ENCODE measurements at regions not wholly inside any gene's neighbourhood (a gene's known extent, or its start where the extent isn't known, plus 50 kb on each side); places are given as distances from the start of the nearest gene placed in this dataset.

- DNase-seq (no peak), ATAC-seq (no peak)
- intact Hi-C loops (cut with DNase I) = no loop called here
- no peaks in the 10 kb centered on the region for H3K9me3 ChIP-seq
- TF ChIP-seq CTCF (IDR thresholded peaks at IDR 0.05) = no peak
- H3K36me3 ChIP-seq = no peaks in the 10 kb centered on the region
- no peaks in the 10 kb centered on the region for H3K27me3 ChIP-seq (ENCODE audit: low read depth)
- H3K4me3 ChIP-seq = no peak overlapping the region
- no peak overlapping the region for H3K27ac ChIP-seq
- H3K4me1 ChIP-seq = no peaks in the 10 kb centered on the region
These were observed 150.0 kb upstream of the GDNF start for GRCh38 chr5:37989884-37990283.

GRCh38 chr5:37988454-37989046, 148.7 kb upstream of the GDNF start:
- no peaks in the 10 kb centered on the region for H3K4me1 ChIP-seq
- no peak for TF ChIP-seq CTCF (IDR thresholded peaks at IDR 0.05)
- no peak for ATAC-seq

GRCh38 chr5:37984300-37984699, 144.5 kb upstream of the GDNF start:
- ATAC-seq = no peak
- no peak for DNase-seq
- TF ChIP-seq CTCF (IDR thresholded peaks at IDR 0.05) = no peak
- no peaks in the 10 kb centered on the region for H3K27me3 ChIP-seq (ENCODE audit: low read depth)
- no peak overlapping the region for H3K4me3 ChIP-seq
- H3K4me1 ChIP-seq = no peaks in the 10 kb centered on the region
- intact Hi-C loops (cut with DNase I) = no loop called here
- no peaks in the 10 kb centered on the region for H3K36me3 ChIP-seq
- no peak overlapping the region for H3K27ac ChIP-seq
- peaks cover 4% of the 10 kb centered on the region for H3K9me3 ChIP-seq

More at GRCh38 chr5:37988454-37989046, 148.7 kb upstream of the GDNF start:
- Histone ChIP-seq H3K36me3 (no peaks in the 10 kb centered on the region), H3K27me3 (ENCODE audit: low read depth) (no peaks in the 10 kb centered on the region), H3K27ac (no peak overlapping the region), H3K9me3 (no peaks in the 10 kb centered on the region), H3K4me3 (no peak overlapping the region)
- no peak for DNase-seq
- intact Hi-C loops (cut with DNase I) = no loop called here

GRCh38 chr5:37983463-37983862, 143.6 kb upstream of the GDNF start:
- ATAC-seq = peak in 1 of 2 donors; percentile 17
- no peak for TF ChIP-seq CTCF (IDR thresholded peaks at IDR 0.05)
- H3K36me3 ChIP-seq = no peaks in the 10 kb centered on the region
- no peaks in the 10 kb centered on the region for H3K27me3 ChIP-seq (ENCODE audit: low read depth)
- no peaks in the 10 kb centered on the region for H3K4me1 ChIP-seq
- H3K27ac ChIP-seq = no peak overlapping the region
- no peak for DNase-seq
- peaks cover 4% of the 10 kb centered on the region for H3K9me3 ChIP-seq
- intact Hi-C loops (cut with DNase I) = no loop called here
- no peak overlapping the region for H3K4me3 ChIP-seq

- no peak overlapping the region for H3K4me3 ChIP-seq
- intact Hi-C loops (cut with DNase I) = no loop called here
- no peak for ATAC-seq
- peaks cover 4% of the 10 kb centered on the region for H3K9me3 ChIP-seq
- no peaks in the 10 kb centered on the region for H3K4me1 ChIP-seq
- no peaks in the 10 kb centered on the region for H3K27me3 ChIP-seq (ENCODE audit: low read depth)
- TF ChIP-seq CTCF (IDR thresholded peaks at IDR 0.05) = no peak
- DNase-seq = no peak
- H3K27ac ChIP-seq = no peak overlapping the region
- H3K36me3 ChIP-seq = no peaks in the 10 kb centered on the region
These were observed 139.7 kb upstream of the GDNF start for GRCh38 chr5:37979559-37979958.
